Choroid plexus epithelial cell (primary cell): ENCODE measurements at regions not wholly inside any gene's neighbourhood (a gene's known extent, or its start where the extent isn't known, plus 50 kb on each side); places are given as distances from the start of the nearest gene placed in this dataset.
A peak's percentile ranks its signal among the peaks of the same experiment; 100 is the strongest.

Source experiments
- DNase-seq: peaks from one replicate; pipeline ENCODE4 v3.0.0-alpha.2; 2010; ENCODE audit warnings: low read depth
- H3K4me3 ChIP-seq: 2 replicates; pipeline ENCODE4 v1.5.1; 2011; ENCODE audit warnings: low read depth, mild to moderate bottlenecking, control low read depth, low read length, moderate library complexity
- TF ChIP-seq, protein P1 (sequence below): conservative IDR thresholded peaks from 2 replicates; pipeline ENCODE4 v1.5.1; 2011; ENCODE audit warnings: low read depth, mild to moderate bottlenecking, control low read depth, inconsistent platforms, low read length, moderate library complexity

DNA sequence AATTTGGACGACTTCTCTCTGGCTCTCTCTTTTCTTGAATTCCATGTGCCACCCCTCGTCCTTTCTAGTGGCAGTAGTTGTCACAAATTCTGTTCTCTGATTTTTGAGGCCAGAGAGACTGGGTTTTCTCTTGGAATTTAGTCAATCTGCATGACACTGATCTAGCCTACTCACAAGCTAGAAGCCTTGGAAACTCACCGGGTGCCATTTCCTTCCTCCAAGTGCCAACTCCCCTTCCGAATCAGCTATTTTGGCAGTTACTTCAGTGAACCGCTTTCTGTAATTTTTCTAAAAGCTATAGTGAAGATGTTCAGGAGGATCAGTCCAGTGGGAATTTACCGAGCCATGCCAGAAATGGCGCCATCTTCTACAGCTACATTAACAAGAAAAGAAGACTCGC is 228.9 kb downstream of the PMP22 start:
- TF ChIP-seq, protein P1, sequence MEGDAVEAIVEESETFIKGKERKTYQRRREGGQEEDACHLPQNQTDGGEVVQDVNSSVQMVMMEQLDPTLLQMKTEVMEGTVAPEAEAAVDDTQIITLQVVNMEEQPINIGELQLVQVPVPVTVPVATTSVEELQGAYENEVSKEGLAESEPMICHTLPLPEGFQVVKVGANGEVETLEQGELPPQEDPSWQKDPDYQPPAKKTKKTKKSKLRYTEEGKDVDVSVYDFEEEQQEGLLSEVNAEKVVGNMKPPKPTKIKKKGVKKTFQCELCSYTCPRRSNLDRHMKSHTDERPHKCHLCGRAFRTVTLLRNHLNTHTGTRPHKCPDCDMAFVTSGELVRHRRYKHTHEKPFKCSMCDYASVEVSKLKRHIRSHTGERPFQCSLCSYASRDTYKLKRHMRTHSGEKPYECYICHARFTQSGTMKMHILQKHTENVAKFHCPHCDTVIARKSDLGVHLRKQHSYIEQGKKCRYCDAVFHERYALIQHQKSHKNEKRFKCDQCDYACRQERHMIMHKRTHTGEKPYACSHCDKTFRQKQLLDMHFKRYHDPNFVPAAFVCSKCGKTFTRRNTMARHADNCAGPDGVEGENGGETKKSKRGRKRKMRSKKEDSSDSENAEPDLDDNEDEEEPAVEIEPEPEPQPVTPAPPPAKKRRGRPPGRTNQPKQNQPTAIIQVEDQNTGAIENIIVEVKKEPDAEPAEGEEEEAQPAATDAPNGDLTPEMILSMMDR = no peak
- DNase-seq = no peak
- H3K4me3 ChIP-seq = no peak overlapping the region

DNA sequence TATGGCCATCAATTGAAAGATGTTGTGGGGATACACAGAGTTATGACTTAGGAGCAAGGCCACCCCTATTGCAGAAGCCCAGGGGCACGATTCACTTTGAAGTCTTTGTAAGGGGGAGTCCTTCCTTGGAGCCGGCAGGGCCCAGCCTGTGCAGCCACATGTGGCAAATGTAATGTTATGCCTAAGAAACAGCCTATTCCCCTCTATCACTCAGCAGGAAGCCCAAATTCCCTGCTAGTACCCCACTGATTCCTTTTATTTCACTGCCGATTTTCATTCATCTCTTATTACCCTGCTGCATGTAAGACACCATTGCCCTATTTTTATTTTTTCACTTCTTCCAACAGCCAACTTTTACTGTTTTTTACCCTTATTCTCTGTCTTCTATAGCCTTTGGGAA is 233.2 kb downstream of the PMP22 start:
- no peak for DNase-seq
- H3K4me3 ChIP-seq = no peak overlapping the region
- TF ChIP-seq, protein P1 = no peak

GRCh38 chr17:15029469-15029868 is 235.7 kb downstream of the PMP22 start:
- no peak for DNase-seq

GRCh38 chr17:15027853-15028252 is 237.3 kb downstream of the PMP22 start:
- TF ChIP-seq, protein P1 = no peak
- no peak for DNase-seq
- no peak overlapping the region for H3K4me3 ChIP-seq

More at GRCh38 chr17:15029469-15029868, 235.7 kb downstream of the PMP22 start:
- H3K4me3 ChIP-seq = no peak overlapping the region
- TF ChIP-seq, protein P1 = peak; percentile 8

DNA sequence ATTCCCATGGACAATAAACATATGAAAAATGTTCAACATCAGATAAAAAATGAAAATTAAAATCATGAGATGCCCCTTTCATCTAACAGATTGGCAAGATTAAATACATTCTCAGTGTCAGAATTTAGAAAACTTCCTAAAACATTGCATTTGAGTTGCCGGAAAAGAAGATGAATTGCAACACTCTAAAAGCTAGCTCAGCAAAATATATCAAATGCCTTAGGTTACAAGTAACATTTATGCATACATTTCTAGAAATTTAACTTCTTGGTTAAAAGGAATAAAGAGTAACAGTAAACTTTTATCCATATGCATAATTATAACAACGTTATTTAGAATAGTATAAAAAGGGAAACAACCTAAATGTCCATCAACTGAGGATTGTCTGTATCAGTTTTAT is 239.0 kb downstream of the PMP22 start:
- TF ChIP-seq, protein P1 = no peak
- no peak overlapping the region for H3K4me3 ChIP-seq
- no peak for DNase-seq

DNA sequence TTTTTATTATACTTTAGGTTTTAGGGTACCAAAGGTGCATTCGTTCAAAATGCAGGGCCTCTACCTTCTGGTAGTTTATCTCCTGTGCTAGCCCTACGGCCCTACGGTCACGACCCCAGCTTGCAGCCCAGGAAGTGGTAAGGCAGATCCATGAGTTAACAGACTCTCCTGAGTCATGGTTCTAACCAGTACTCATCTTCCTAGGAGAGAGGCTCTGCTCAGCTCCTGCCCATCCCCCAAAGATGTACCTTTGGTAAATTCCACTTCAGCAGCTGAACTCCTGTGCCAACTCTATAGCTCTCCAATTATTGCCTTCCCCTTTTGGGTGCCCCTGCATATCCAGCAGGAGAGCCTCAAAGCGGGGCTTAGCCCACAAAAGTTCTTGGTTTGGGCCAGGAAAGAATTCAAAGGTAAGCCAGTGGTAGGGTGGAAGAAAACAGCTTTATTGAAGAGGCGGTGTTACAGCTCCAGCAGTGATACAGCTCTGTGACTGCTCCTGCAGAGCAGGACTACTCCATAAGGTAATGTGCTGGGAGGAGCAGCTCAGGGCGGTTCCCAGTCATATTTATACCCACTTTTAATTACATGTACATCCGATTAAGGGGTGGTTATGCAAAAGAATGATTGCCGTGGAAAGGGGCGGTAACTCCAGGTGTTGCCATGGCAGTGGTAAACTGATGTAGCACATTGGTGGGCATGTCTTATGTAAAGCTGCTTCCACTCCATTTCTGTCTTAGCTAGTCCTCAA is 241.4 kb downstream of the PMP22 start:
- H3K4me3 ChIP-seq = no peak overlapping the region
- peak; percentile 6 for DNase-seq
- TF ChIP-seq, protein P1 = no peak

DNA sequence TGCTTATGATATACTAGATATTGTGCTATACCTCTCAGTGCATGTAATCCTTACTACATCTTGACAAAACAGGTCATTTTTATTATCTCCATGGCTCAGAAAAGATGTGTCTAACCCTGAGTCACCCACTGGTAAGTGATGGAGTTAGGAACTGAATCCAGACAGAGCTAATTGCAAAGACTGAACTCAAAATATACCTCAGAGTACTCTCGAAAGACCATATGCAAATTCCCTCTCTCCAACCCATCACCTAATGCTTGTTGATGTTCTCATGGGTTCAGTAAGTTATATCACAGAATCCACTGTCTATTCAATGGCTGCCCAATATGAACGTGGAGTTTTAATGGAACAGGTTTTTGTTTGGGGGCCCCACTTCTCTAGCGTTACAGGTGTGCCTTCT is 246.0 kb downstream of the PMP22 start:
- DNase-seq = no peak
- H3K4me3 ChIP-seq = no peak overlapping the region
- TF ChIP-seq, protein P1 = no peak
